Neural crest cell (in vitro differentiated cells): ENCODE measurements at regions not wholly inside any gene's neighbourhood (a gene's known extent, or its start where the extent isn't known, plus 50 kb on each side); places are given as distances from the start of the nearest gene placed in this dataset.

ENCODE experiments used
- DNase-seq: peaks from one replicate; pipeline ENCODE4 v3.0.0; 2021; ENCODE audit warnings: low read depth, mixed read lengths, low spot score
- H3K27ac Mint-ChIP-seq: one replicate; pipeline ENCODE4 v1.8.0; 2021; ENCODE audit warnings: mild to moderate bottlenecking, mixed read lengths; ENCODE audit not compliant: unreplicated experiment
- H3K27me3 Mint-ChIP-seq: 2 replicates; pipeline ENCODE4 v1.8.0; 2021; ENCODE audit warnings: low read depth, mild to moderate bottlenecking, mixed read lengths
- H3K36me3 Mint-ChIP-seq: 2 replicates; pipeline ENCODE4 v1.8.0; 2021; ENCODE audit warnings: low read depth, mild to moderate bottlenecking, mixed read lengths
- H3K4me1 Mint-ChIP-seq: 2 replicates; pipeline ENCODE4 v1.8.0; 2021; ENCODE audit warnings: mixed read lengths
- H3K4me3 Mint-ChIP-seq: one replicate; pipeline ENCODE4 v1.8.0; 2021; ENCODE audit warnings: mild to moderate bottlenecking, mixed read lengths
- H3K9me3 Mint-ChIP-seq: 2 replicates; pipeline ENCODE4 v1.8.0; 2021; ENCODE audit warnings: mixed read lengths
- TF ChIP-seq, protein P1 (sequence below): fragments of 200-600 bp; sonication (generic); conservative IDR thresholded peaks from 2 replicates; pipeline ENCODE4 v1.5.0; 2021; ENCODE audit warnings: antibody characterized with exemption, mild to moderate bottlenecking

DNA sequence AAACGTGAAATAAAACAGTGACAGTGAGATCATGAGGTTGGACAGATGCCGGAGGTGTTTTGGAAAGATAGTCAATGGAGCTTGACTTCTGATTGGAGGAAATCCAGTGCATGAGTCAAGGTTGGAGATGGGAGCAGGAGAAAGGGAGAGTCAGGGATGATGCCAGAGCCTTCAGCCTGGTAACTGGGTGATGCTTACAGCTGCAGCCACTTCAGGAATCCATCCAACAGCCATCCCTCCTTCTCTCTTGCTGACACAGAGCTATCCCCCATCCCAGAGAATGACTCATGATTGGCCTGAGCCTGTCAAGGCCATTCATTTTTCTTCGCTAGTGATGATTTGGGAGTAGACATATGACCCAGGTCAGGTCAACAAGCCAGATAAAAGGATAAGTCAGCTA lies 112.8 kb downstream of the SAMD5 start:
- H3K27me3 Mint-ChIP-seq, result no peaks in the 10 kb centered on the region
- H3K4me3 Mint-ChIP-seq, result no peak overlapping the region
- TF ChIP-seq, protein P1, sequence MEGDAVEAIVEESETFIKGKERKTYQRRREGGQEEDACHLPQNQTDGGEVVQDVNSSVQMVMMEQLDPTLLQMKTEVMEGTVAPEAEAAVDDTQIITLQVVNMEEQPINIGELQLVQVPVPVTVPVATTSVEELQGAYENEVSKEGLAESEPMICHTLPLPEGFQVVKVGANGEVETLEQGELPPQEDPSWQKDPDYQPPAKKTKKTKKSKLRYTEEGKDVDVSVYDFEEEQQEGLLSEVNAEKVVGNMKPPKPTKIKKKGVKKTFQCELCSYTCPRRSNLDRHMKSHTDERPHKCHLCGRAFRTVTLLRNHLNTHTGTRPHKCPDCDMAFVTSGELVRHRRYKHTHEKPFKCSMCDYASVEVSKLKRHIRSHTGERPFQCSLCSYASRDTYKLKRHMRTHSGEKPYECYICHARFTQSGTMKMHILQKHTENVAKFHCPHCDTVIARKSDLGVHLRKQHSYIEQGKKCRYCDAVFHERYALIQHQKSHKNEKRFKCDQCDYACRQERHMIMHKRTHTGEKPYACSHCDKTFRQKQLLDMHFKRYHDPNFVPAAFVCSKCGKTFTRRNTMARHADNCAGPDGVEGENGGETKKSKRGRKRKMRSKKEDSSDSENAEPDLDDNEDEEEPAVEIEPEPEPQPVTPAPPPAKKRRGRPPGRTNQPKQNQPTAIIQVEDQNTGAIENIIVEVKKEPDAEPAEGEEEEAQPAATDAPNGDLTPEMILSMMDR, result no peak
- H3K27ac Mint-ChIP-seq, result no peak overlapping the region
- H3K36me3 Mint-ChIP-seq, result no peaks in the 10 kb centered on the region
- H3K4me1 Mint-ChIP-seq, result peaks cover 6% of the 10 kb centered on the region
- H3K9me3 Mint-ChIP-seq, result peaks cover 4% of the 10 kb centered on the region
- DNase-seq, result no peak

DNA sequence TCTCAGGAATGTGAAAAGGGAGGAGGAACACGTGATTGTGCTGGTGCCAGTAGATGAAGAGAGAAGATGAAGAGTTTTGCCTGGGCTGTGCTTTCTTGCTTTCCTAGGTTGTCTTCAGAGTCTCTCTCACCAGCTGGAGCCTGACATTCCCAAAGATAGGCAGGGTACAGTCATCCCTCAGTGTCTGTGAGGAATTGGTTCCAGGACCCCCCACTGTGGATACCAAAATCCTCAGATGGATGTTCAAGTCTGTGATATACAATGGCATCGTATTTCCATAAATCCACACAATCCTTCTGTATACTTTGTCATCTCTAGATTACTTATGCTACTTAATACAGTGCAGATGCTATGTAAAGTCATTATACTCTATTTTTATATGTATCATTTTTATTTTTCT lies 113.5 kb downstream of the SAMD5 start:
- H3K9me3 Mint-ChIP-seq, result peaks cover 4% of the 10 kb centered on the region
- H3K27ac Mint-ChIP-seq, result no peak overlapping the region
- no peak for DNase-seq
- TF ChIP-seq, protein P1, result no peak
- H3K4me1 Mint-ChIP-seq, result peaks cover 6% of the 10 kb centered on the region
- H3K36me3 Mint-ChIP-seq, result no peaks in the 10 kb centered on the region
- H3K27me3 Mint-ChIP-seq, result no peaks in the 10 kb centered on the region
- H3K4me3 Mint-ChIP-seq, result no peak overlapping the region

DNA sequence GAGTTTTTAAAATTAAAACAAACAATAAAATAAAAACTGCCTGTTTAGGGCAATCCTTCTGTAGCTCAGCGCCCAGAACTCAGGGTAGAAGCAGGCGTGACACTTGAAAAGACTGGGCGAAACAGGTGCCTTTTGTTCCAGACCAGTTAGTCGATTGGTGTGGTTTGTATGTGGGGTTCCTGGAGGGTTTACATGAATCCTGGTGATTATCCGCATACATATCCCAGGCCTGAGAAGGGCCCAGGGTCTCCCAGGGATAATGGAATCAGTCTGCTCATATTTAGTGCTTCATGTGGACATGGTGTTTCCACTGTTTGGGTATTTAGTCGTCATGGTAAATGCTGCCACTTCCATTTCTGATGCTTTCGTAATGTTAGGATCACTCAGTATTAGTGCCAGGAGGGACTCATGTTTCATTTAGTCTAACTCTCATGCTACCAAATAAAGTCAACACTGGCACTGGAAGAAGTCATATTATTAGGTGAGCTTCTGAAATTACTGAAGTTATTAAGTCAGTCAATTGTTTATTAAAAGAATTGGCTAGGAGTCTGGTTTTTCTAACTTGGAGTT lies 116.5 kb downstream of the SAMD5 start:
- Mint-ChIP-seq H3K36me3 (no peaks in the 10 kb centered on the region), H3K27ac (no peak overlapping the region), H3K4me1 (peaks cover 6% of the 10 kb centered on the region), H3K4me3 (no peak overlapping the region), H3K27me3 (no peaks in the 10 kb centered on the region), H3K9me3 (peaks cover 4% of the 10 kb centered on the region)
- TF ChIP-seq, protein P1, result no peak
- no peak for DNase-seq

DNA sequence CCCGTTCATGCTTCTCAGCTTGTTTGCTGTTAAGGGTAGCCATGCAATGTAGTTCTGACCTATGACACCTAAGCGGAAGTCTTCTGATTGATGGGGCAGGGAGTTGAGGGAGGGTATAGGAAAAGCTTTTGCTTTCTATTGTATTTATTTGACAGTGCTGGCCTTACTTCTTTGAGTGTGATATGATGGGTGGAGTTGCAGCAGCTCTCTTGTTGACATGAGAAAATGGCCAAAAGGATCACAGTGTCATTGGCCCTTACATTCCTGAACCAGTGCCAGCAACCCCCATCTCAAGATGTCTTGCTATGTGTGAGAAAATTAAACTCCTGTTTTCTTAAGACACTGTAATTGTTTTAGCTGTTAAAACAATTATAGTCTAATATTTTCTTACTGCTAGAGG lies 117.5 kb downstream of the SAMD5 start:
- Mint-ChIP-seq H3K27ac (no peak overlapping the region), H3K36me3 (no peaks in the 10 kb centered on the region), H3K4me1 (peaks cover 6% of the 10 kb centered on the region), H3K27me3 (no peaks in the 10 kb centered on the region), H3K9me3 (peaks cover 5% of the 10 kb centered on the region), H3K4me3 (no peak overlapping the region)
- TF ChIP-seq, protein P1, result no peak
- no peak for DNase-seq

DNA sequence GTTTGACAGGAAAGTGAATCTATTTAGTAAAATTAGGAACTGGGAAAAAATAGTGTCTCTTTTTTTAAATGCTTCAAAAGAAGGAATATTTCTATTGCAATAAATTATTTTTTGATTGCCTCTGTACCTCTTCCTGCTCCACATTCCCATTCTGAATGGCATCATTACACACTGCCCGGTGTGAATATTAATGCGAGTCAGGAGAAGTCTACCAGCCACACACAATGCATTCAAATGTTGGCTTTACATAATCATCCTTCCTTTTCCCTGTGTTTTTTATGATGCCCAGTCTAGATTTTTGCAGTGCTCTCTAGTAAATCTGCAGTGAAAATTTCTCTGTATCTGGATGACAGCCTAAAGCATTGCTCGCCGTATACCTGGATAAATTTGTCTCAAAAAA lies 118.9 kb downstream of the SAMD5 start:
- DNase-seq, result no peak
- H3K36me3 Mint-ChIP-seq, result no peaks in the 10 kb centered on the region
- H3K27ac Mint-ChIP-seq, result no peak overlapping the region
- no peaks in the 10 kb centered on the region for H3K27me3 Mint-ChIP-seq
- H3K4me1 Mint-ChIP-seq, result peaks cover 6% of the 10 kb centered on the region
- no peak overlapping the region for H3K4me3 Mint-ChIP-seq
- peaks cover 10% of the 10 kb centered on the region for H3K9me3 Mint-ChIP-seq
- TF ChIP-seq, protein P1, result no peak
